HG03457 (cell line): ENCODE measurements at regions not wholly inside any gene's neighbourhood (a gene's known extent, or its start where the extent isn't known, plus 50 kb on each side); places are given as distances from the start of the nearest gene placed in this dataset.
"Not testable (repeated sequence)": the region's sequence is repeated elsewhere in the genome, so short reads cannot be mapped to it uniquely, and the experiment has no call there.

Source experiments
- ATAC-seq: cut with Tn5 transposase; IDR thresholded peaks from one replicate; pipeline ENCODE4 v1.9.1; 2021; ENCODE audit warnings: moderate number of reproducible peaks; ENCODE audit not compliant: unreplicated experiment

DNA sequence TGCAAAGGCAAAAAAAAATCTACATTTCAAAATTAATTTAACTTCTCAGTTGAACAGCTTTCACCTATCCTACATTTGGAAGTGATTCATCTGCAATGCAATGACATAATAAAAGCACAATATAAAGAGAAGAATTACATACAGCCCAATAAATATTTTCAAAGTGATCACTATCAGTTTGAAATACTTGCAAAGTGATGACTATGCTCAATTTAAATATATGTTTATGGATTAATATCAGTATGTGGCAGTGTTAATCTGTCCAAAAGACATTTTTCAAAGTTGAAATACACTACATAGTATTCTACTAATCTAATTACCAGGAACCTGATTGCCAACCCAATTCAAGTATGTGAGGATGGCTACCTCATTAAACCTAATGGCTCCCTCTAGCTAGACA is 460.7 kb upstream of the ATXN7L3B start:
- no peak for ATAC-seq

- ATAC-seq, result no peak
These were observed 432.2 kb upstream of the ATXN7L3B start for GRCh38 chr12:74105434-74105833.

- ATAC-seq, result no peak
These were observed 428.9 kb upstream of the ATXN7L3B start for GRCh38 chr12:74108729-74109128.

DNA sequence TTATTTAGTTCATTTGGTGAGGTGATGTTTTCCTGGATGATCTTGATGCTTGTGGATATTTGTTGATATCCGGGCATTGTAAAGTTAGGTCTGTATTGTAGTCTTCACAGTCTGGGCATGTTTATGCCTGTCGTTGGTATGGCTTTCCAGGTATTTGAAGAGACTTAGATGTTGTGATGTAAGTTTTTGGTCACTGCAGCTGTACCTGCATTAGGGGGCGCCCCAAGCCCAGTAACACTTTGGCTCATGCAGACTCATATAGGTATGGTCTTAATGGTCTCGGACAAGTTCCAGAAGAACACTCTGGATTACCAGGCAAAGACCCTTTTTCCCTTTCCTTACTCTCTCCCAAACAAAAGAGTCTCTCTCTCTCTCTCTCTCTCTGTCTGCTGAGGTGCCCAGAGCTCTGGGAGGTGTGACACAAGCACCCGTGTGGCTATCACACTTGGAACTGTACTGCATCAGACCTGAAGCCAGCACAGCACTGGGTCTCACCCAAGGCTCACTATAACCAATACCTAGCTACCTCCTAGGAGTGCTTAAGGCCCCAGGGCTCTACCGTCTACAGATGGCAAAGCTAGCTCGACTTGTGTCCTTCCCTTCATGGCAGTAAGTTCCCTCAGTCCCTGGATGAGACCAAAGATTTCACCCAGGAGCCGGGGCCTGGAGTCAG is 425.8 kb upstream of the ATXN7L3B start:
- no peak for ATAC-seq

DNA sequence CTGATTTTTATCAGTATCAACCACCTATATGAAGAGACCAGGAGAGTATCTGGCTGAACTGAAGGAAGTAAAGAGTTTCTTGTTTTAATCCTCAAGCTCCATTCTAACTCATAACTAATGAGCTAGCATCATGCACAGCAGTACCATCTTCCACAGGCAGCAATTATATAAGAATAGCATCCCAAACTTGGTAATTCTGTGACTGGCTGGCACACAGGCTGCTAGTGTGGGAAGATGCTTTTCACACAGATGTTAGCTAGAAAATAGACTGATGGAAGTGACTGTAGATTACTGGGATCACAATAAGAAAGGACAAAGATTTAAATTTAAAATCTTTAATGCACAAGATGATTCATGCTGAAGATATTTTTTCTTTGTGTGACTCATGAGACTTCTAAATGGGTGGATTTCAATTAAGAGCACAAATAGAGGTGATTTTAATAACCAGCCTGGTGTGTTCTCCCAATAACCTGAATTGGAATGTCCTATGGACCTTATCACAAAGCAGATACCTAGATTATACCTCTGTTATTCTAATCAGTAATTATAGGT is 417.7 kb upstream of the ATXN7L3B start:
- ATAC-seq, result no peak

- no peak for ATAC-seq
These were observed 417.0 kb upstream of the ATXN7L3B start for GRCh38 chr12:74120644-74121043.

DNA sequence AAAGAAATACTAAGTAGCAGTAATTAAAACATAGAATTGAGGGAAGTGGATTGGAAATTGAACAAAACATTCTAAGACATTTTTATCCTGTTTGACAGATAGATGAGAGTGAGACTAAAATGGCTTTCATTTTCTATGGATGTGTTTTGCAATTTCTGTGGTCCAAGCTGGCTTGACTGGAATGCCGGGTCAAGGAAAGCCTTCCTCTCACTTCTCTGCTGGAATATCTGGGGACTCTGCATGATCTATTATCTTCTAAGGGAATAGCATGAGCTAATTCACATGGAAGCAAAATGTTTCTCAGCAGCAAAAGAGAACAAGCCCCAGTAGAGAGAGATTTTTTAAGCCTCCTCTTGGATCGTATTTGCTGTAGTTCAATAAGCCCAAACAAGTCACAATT is 407.9 kb upstream of the ATXN7L3B start:
- no peak for ATAC-seq

DNA sequence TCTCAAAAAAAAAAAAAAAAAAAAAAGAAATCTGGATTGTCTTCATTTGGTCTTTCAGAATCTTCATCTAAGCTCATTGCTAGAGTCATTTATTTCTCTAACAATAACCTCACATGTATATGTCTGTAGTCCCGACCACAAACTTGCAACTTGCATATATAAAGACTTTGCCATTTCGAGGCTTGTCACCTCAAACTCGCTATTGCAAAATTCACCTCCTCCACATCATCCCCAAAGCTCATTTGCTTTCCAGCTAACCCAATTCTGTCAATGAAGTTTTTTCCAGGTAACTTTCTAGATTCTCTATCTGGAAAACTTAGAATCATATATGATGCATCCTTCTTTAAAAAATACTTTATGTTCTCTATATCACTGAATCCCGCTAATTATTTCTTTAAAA is 393.2 kb upstream of the ATXN7L3B start:
- no peak for ATAC-seq

GRCh38 chr12:74145328-74145727 is 392.3 kb upstream of the ATXN7L3B start:
- ATAC-seq, result no peak

- no peak for ATAC-seq
These were observed 388.8 kb upstream of the ATXN7L3B start for GRCh38 chr12:74148849-74149248.

DNA sequence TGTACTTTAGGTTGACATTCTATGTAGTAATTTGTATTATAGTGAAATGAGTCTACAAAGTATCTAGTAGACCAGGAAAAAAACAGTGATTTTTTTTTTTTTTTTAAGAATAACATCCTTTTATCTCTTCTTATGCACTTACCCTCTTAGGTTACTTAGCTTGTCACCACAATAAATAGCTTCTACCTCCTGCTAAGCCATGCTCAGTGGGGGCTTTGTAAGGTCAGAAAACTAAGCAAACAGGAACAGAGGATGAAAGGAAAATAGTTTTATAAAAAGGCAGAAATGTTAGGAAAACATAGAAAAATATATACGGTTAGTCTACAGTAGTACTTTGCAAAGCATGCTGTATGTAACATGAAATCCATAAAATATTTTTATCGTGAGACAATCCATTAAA is 385.3 kb upstream of the ATXN7L3B start:
- ATAC-seq, result no peak

DNA sequence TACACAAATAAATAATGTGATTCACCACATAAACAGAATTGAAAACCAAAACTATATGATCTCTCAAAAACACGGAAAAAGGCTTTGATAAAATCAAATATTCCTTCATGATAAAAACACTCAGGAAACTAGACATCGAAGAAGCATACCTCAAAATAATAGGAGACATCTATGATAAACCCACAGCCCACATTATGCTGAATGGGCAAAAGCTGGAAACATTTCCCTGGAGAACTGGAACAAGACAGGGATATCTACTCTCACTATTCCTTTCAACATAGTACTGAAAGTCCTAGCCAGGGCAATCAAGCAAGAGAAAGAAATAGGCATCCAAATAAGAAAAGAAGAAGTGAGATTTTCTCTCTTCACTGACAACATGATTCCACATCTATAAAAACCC is 371.5 kb upstream of the ATXN7L3B start:
- no peak for ATAC-seq

- ATAC-seq, result no peak
These were observed 368.0 kb upstream of the ATXN7L3B start for GRCh38 chr12:74169607-74170006.

DNA sequence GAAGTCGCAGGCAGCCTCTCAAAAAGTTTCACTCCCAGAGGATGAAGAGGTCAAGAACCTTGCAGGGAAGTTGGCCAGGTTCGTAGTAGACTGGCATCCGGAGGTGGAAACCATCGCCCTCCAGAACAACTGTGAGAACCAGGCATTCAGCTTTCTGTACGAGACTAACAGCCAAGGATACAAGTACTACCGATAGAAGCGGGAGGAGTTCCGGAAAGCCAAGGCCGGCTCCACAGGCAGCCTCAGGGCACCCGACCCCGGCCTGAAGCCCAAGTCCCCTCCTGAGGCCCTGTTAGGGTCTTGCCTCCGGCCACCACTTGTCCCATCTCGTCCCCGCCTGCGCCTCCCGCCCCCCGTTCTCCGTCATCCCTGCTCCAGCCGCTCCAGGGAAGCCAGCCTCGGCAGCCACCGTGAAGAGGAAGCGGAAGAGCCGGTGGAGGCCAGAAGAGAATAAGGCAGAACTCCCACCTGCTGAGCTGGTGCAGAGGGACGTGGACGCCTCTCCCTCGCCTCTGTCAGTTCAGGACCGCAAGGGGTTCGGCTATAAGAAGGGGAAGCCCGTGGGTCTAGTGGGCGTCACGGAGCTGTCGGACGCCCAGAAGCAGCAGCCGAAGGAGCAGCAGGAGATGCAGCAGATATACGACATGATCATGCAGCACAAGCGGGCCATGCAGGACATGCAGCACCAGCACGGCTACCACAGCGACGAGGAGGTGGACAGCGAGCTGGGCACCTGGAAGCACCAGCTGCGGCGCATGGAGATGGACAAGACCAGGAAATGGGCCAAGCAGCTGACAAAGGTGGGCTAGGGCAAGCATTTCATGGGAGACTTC is 366.8 kb upstream of the ATXN7L3B start:
- no peak for ATAC-seq

DNA sequence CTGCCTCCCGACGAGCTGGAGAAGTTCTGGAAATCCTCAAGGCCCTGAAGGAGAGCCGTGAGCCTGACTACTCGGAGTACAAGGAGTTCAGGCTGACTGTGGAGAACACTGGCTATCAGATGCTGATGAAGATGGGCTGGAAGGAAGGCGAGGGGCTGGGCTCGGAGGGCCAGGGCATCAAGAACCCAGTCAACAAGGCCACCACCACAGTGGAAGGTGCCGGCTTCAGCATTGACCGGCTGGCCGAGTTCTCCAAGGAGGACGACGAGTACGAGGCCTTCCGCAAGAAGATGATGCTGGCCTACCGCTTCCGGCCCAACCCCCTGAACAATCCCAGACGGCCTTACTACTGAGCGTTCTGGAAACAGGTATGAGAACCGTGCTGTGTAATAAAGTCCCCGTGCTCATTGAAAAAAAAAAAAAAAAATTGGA is 366.1 kb upstream of the ATXN7L3B start:
- ATAC-seq, result no peak

DNA sequence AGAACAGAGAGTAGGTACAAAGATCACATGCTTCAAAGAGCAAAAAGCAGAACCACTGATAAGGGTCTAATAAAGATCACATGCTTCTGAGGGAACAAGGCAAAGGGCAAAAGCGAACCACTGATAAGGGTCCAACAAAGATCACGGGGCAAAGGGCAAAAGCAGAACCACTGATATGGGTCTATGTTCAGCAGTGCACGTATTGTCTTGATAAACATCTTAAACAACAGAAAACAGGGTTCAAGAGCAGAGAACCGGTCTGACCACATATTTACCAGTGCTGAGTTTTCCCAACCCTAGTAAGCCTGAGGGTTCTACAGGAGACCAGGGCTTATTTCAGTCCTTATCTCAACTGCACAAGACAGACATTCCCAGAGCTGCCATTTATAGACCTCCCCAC is 362.7 kb upstream of the ATXN7L3B start:
- not testable (repeated sequence) for ATAC-seq

DNA sequence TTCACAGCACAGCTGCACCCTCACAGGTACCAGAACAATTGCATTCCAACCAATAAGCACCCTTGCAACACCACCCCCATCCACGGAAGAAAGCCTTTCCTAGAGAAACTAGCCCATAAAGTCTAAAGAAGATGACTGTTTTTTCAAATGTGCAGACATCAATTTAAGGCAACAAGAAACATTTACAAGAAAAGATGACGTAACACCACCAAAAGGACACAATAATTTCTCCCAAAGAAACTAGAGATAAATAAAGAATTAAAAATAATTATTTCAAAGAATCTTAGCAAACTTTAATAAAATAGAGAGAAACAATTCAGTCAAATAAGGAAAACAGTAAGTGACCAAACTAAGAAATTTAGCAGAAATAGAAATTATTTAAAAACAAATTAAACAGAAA is 352.3 kb upstream of the ATXN7L3B start:
- no peak for ATAC-seq

DNA sequence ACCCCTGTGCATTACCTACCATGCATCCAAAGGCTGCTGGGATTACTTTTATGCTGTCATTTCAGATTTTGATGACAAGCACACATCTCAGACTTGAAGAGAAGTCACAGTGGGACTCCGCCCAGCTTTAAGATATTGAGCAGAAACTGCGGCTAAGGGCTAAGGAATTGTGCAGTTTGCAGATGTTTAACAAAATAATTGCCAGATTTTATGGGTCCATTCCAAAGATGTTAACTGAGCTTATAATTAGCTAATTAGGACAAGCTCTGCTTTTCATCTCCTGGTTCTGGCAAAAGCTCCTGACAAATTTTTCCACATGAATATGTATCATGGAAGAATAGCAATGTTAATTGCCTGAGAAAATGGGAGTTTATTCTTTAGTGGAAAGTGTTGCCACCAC is 344.4 kb upstream of the ATXN7L3B start:
- ATAC-seq, result no peak

- ATAC-seq, result no peak
These were observed 333.4 kb upstream of the ATXN7L3B start for GRCh38 chr12:74204236-74204635.

- ATAC-seq, result no peak
These were observed 309.6 kb upstream of the ATXN7L3B start for GRCh38 chr12:74227846-74228545.

GRCh38 chr12:74229671-74230070 is 308.0 kb upstream of the ATXN7L3B start:
- ATAC-seq, result no peak

DNA sequence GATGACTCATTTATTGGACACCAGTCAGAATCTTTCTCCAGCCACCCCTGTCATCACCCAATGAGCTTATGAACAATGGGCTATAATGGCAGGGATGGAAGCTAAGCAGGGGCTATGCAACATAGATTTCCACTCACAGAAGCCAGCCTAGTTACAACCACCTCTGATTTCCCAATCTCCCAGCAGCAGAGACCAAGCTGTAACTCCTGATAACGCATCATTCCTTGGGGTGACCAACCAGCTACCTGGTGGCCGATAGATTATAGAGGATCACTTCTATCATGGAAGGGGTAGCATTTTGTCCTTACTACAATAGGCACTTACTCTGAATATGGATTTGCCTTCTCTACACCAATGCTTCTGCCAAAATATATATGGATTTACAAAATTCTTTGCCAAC is 302.3 kb upstream of the ATXN7L3B start:
- ATAC-seq, result no peak
